A549 (cell line): ENCODE measurements at regions not wholly inside any gene's neighbourhood (a gene's known extent, or its start where the extent isn't known, plus 50 kb on each side); places are given as distances from the start of the nearest gene placed in this dataset.

Experiments
- ATAC-seq, 2 experiments: fragments of 200-7000 bp in 1 of 2; fragments of >200 bp in 1 of 2; cut with Nextera tagmentation in 1 of 2; cut with Tn5 transposase in 1 of 2; 3 replicates each; pipeline versions ENCODE4 v1.8.0 to v1.9.1; 2018 to 2020; ENCODE audit warnings: mild to moderate bottlenecking in 1 of 2, moderate library complexity in 1 of 2
- CTCF ChIA-PET: fragments of 300-600 bp; sonication (Branson Sonifier 250); formaldehyde crosslinking; extraction: SDS; loops from one replicate; lab custom pipeline; 2021; ENCODE audit warnings: antibody characterized with exemption, inconsistent platforms; lab: Yijun Ruan, JAX
- POLR2A ChIA-PET: fragments of 350-600 bp; formaldehyde crosslinking; extraction: SDS; loops from one replicate; lab custom pipeline; 2021; ENCODE audit warnings: antibody characterized with exemption, inconsistent platforms; lab: Yijun Ruan, JAX
- DNase-seq, 2 experiments: peaks; one replicate each; pipeline versions ENCODE4 v3.0.0 to v3.0.0-alpha.2; 2011 to 2016; ENCODE audit warnings: low read depth in 1 of 2, low spot score in 1 of 2
- FAIRE-seq: peaks from 2 replicates; lab custom pipeline; 2011; peaks lifted over from hg19 to GRCh38; lab: Jason Lieb, UNC
- H3K27ac ChIP-seq, 2 experiments: fragments of >200 bp; sonication (Bioruptor Twin); formaldehyde crosslinking; 3 replicates each; pipeline ENCODE4 v1.5.1; 2016 to 2017
- H3K4me1 ChIP-seq: fragments of >200 bp; sonication (Bioruptor Twin); formaldehyde crosslinking; 3 replicates; pipeline ENCODE4 v1.6.1; 2016
- H3K4me2 ChIP-seq: fragments of >200 bp; sonication (Bioruptor Twin); formaldehyde crosslinking; 3 replicates; pipeline ENCODE4 v1.6.1; 2016
- H3K4me3 ChIP-seq: fragments of >200 bp; sonication (Bioruptor Twin); formaldehyde crosslinking; 3 replicates; pipeline ENCODE4 v1.5.1; 2016
- H3K9me3 ChIP-seq: fragments of >200 bp; sonication (Bioruptor Twin); formaldehyde crosslinking; 3 replicates; pipeline ENCODE4 v1.6.1; 2016
- BCL3 ChIP-seq: fragments of >200 bp; sonication (Bioruptor Twin); formaldehyde crosslinking; IDR thresholded peaks from 3 replicates; pipeline ENCODE4 v1.6.1; 2016
- CHD2 ChIP-seq: fragments of 150-350 bp; IDR thresholded peaks from 2 replicates; pipeline ENCODE4 v1.6.1; 2014; ENCODE audit warnings: low read length; ENCODE audit not compliant: partially characterized antibody
- CHD4 ChIP-seq: fragments of 200-600 bp; sonication (generic); IDR thresholded peaks from 2 replicates; pipeline ENCODE4 v1.6.1; 2016; ENCODE audit warnings: antibody characterized with exemption, mild to moderate bottlenecking, borderline replicate concordance
- CTCF ChIP-seq: fragments of >200 bp; sonication (Bioruptor Twin); formaldehyde crosslinking; IDR thresholded peaks from 3 replicates; pipeline ENCODE4 v1.5.1; 2016
- ELK1 ChIP-seq: fragments of 150-350 bp; IDR thresholded peaks from 2 replicates; pipeline ENCODE4 v1.6.1; 2014; ENCODE audit warnings: low read depth, mild to moderate bottlenecking, low read length
- EP300 ChIP-seq, 2 experiments: fragments of >200 bp; sonication (Bioruptor Twin); formaldehyde crosslinking; IDR thresholded peaks; 2 replicates in 1 of 2; 3 replicates in 1 of 2; pipeline ENCODE4 v1.6.1; 2016 to 2017
- FOSB ChIP-seq: fragments of 250-450 bp; sonication (Bioruptor Pico); IDR thresholded peaks from 2 replicates; pipeline ENCODE4 v1.5.0; 2020; ENCODE audit warnings: mild to moderate bottlenecking, moderate library complexity
- FOSL2 ChIP-seq, 2 experiments: fragments of 450-650 bp in 1 of 2; fragments of >200 bp in 1 of 2; sonication (Bioruptor Twin) in 1 of 2; formaldehyde crosslinking; IDR thresholded peaks; 2 replicates each; pipeline versions ENCODE4 v1.5.0 to v1.6.1; 2016 to 2020; ENCODE audit warnings: mild to moderate bottlenecking in 1 of 2, moderate library complexity in 1 of 2
- JUN ChIP-seq, 2 experiments: fragments of >200 bp; sonication (Bioruptor Twin); formaldehyde crosslinking; IDR thresholded peaks; 2 replicates in 1 of 2; 3 replicates in 1 of 2; pipeline ENCODE4 v1.6.1; 2016 to 2017
- JUNB ChIP-seq: fragments of >200 bp; sonication (Bioruptor Twin); formaldehyde crosslinking; IDR thresholded peaks from 2 replicates; pipeline ENCODE4 v1.6.1; 2016
- KDM5A ChIP-seq: fragments of 200-600 bp; sonication (generic); IDR thresholded peaks from 2 replicates; pipeline ENCODE4 v1.6.1; 2016; ENCODE audit warnings: antibody characterized with exemption, mild to moderate bottlenecking
- MYC ChIP-seq: IDR thresholded peaks from 2 replicates; pipeline ENCODE4 v1.6.1; 2012; ENCODE audit warnings: mild to moderate bottlenecking, inconsistent platforms, low read length, improper control_type of control experiment, borderline replicate concordance
- NFE2L2 ChIP-seq: fragments of 150-350 bp; conservative IDR thresholded peaks from 2 replicates; pipeline ENCODE4 v1.6.1; 2014; ENCODE audit warnings: low read length
- NPAS2 ChIP-seq: fragments of 250-450 bp; sonication (Bioruptor Pico); IDR thresholded peaks from 2 replicates; pipeline ENCODE4 v1.8.0; 2022; ENCODE audit warnings: mild to moderate bottlenecking, moderate library complexity, borderline replicate concordance
- PBX3 ChIP-seq: IDR thresholded peaks from 2 replicates; pipeline ENCODE4 v1.6.1; 2012
- PHF8 ChIP-seq: fragments of 200-600 bp; sonication (generic); IDR thresholded peaks from 2 replicates; pipeline ENCODE4 v1.6.1; 2016; ENCODE audit warnings: low read depth, mild to moderate bottlenecking, antibody characterized with exemption, moderate library complexity, borderline replicate concordance
- POLR2A ChIP-seq: IDR thresholded peaks from 2 replicates; pipeline ENCODE4 v1.6.1; 2012; ENCODE audit warnings: mild to moderate bottlenecking, low read length
- RCOR1 ChIP-seq: fragments of 150-350 bp; IDR thresholded peaks from 2 replicates; pipeline ENCODE4 v1.6.1; 2014; ENCODE audit warnings: antibody characterized with exemption, low read length, low read depth
- RFX5 ChIP-seq: fragments of 450-650 bp; IDR thresholded peaks from 2 replicates; pipeline ENCODE4 v1.7.1; 2014; ENCODE audit warnings: antibody characterized with exemption, mild to moderate bottlenecking, moderate library complexity
- TFCP2L1 ChIP-seq: fragments of 250-450 bp; sonication (Bioruptor Pico); IDR thresholded peaks from 2 replicates; pipeline ENCODE4 v1.5.0; 2021; ENCODE audit warnings: mild to moderate bottlenecking
- ZFP36 ChIP-seq: fragments of 450-650 bp; IDR thresholded peaks from 2 replicates; pipeline ENCODE4 v1.6.1; 2014; ENCODE audit warnings: borderline replicate concordance; ENCODE audit not compliant: partially characterized antibody
- ZNF302 ChIP-seq: fragments of 250-450 bp; sonication (Bioruptor Pico); IDR thresholded peaks from 2 replicates; pipeline ENCODE4 v1.9.0; 2021; ENCODE audit warnings: inconsistent platforms, mild to moderate bottlenecking, moderate library complexity
- ZSCAN20 ChIP-seq: fragments of 250-450 bp; sonication (Bioruptor Pico); IDR thresholded peaks from 2 replicates; pipeline ENCODE4 v1.8.0; 2022; ENCODE audit warnings: mild to moderate bottlenecking, moderate library complexity
- WGBS: methylation state at CpG from one replicate; pipeline ENCODE4 v1.1.6; 2017; ENCODE audit errors: missing lambda C conversion rate; 5-methylcytosine and 5-hydroxymethylcytosine counted together

GRCh38 chr10:113339121-113339520 lies 213.7 kb upstream of the HABP2 start:
- no peaks in the 10 kb centered on the region for H3K4me1 ChIP-seq
- CTCF ChIA-PET: interaction anchor here (1.3 kb wide), 1 partner anchor 124 kb away, joined by 4 read pairs; no protein-coding TSS in a partner anchor
- no peak overlapping the region for H3K4me3 ChIP-seq
- H3K9me3 ChIP-seq: 0 out of 3 replicates have a peak, but pooled peaks cover 2% of the 10 kb centered on the region
- no peak for DNase-seq
- TF ChIP-seq ZFP36 (no peak), FOSB (CRISPR knock-in tag) (no peak), ELK1 (no peak), PHF8 (no peak)
- TF ChIP-seq, all 56 proteins: peak for 0
- ATAC-seq (no peak), FAIRE-seq (no peak)
- no peak overlapping the region for H3K4me2 ChIP-seq
- H3K27ac ChIP-seq: no peak overlapping the region
- WGBS: 78% methylated on average over 5 of the region's 5 CpGs
- POLR2A ChIA-PET: no interaction called here

- TF ChIP-seq RCOR1: no peak
- TF ChIP-seq CHD4: no peak
- no peak for TF ChIP-seq KDM5A
- no peak for TF ChIP-seq BCL3
- H3K4me2 ChIP-seq: no peak overlapping the region
- no peak for FAIRE-seq
- CTCF ChIA-PET: interaction anchor here (1.3 kb wide), 1 partner anchor 125 kb away, joined by 4 read pairs; no protein-coding TSS in a partner anchor
- no peaks in the 10 kb centered on the region for H3K9me3 ChIP-seq
- no peak overlapping the region for H3K4me3 ChIP-seq
- 73% methylated on average over 5 of the region's 5 CpGs for WGBS
- POLR2A ChIA-PET: interaction anchor here (0.6 kb wide), 1 partner anchor 98 kb away, joined by 3 read pairs; no protein-coding TSS in a partner anchor
- H3K27ac ChIP-seq: no peak overlapping the region
- ATAC-seq: no peak
- H3K4me1 ChIP-seq: no peaks in the 10 kb centered on the region
- no peak for DNase-seq
Measured at GRCh38 chr10:113340282-113340681, 212.6 kb upstream of the HABP2 start.

GRCh38 chr10:113341138-113341537 lies 211.7 kb upstream of the HABP2 start:
- H3K4me1 ChIP-seq: no peaks in the 10 kb centered on the region
- 84% methylated on average over 2 of the region's 2 CpGs for WGBS
- no peak overlapping the region for H3K4me2 ChIP-seq
- no peak overlapping the region for H3K4me3 ChIP-seq
- no peak for FAIRE-seq
- DNase-seq: no peak
- no peak overlapping the region for H3K27ac ChIP-seq
- POLR2A ChIA-PET: no interaction called here
- H3K9me3 ChIP-seq: no peaks in the 10 kb centered on the region
- no peak for ATAC-seq
- no peak for TF ChIP-seq ZSCAN20 (CRISPR knock-in tag)
- CTCF ChIA-PET: interaction anchor here (0.7 kb wide), 1 partner anchor 44 kb away, joined by 3 read pairs; no protein-coding TSS in a partner anchor

GRCh38 chr10:113345826-113346624 lies 206.8 kb upstream of the HABP2 start:
- Histone ChIP-seq H3K4me1 (no peaks in the 10 kb centered on the region), H3K9me3 (no peaks in the 10 kb centered on the region), H3K27ac (no peak overlapping the region), H3K4me2 (no peak overlapping the region), H3K4me3 (no peak overlapping the region)
- DNase-seq: no peak
- TF ChIP-seq PHF8: no peak
- no peak for TF ChIP-seq NFE2L2
- no peak for TF ChIP-seq MYC
- TF ChIP-seq RFX5: no peak
- no peak for TF ChIP-seq JUNB
- no peak for TF ChIP-seq TFCP2L1 (CRISPR knock-in tag)
- no peak for TF ChIP-seq PBX3
- TF ChIP-seq NPAS2 (CRISPR knock-in tag): no peak
- TF ChIP-seq CHD2: no peak
- TF ChIP-seq JUN (IDR thresholded peaks at IDR 0.05): no peak
- TF ChIP-seq ZNF302: no peak
- no peak for TF ChIP-seq FOSL2 (IDR thresholded peaks at IDR 0.05)
- TF ChIP-seq FOSL2 (CRISPR knock-in tag; IDR thresholded peaks at IDR 0.05): no peak
- TF ChIP-seq CTCF: no peak
- no peak for TF ChIP-seq POLR2A
- TF ChIP-seq EP300 (IDR thresholded peaks at IDR 0.05): no peak
- ChIA-PET POLR2A (no interaction called here), CTCF (interaction anchor here (0.6 kb wide), 1 partner anchor 36 kb away, joined by 3 read pairs; no protein-coding TSS in a partner anchor)
- no peak for FAIRE-seq
- no peak for ATAC-seq
- 52% methylated on average over 7 of the region's 7 CpGs for WGBS
